ENCODE measurements at regions not wholly inside any gene's neighbourhood (a gene's known extent, or its start where the extent isn't known, plus 50 kb on each side); places are given as distances from the start of the nearest gene placed in this dataset.
A peak's percentile ranks its signal among the peaks of the same experiment; 100 is the strongest.

DNA sequence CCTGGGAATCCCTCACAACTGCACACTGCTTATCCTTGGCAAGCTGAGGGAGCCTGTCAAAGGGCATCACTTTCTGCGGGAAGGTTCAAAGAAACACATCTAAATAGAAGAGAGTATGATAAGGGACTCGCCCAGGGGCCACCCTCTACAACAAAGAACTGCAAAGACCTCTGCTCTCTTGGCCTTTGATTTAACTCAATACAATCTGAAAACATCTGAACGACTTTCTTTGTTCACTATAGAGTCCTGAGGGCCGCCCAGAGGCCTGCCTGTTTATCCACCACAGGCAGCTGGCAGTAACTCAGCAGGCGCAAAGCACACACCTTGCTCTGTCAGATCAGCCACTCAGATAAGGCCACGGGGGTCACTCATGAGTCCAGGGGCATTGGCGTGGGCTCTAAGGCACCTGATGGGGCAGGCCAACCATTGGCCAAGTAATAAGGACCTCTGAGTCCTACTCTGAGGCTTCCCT, 139.3 kb downstream of the UNC5CL start (continued):
- TF ChIP-seq, protein P1, sequence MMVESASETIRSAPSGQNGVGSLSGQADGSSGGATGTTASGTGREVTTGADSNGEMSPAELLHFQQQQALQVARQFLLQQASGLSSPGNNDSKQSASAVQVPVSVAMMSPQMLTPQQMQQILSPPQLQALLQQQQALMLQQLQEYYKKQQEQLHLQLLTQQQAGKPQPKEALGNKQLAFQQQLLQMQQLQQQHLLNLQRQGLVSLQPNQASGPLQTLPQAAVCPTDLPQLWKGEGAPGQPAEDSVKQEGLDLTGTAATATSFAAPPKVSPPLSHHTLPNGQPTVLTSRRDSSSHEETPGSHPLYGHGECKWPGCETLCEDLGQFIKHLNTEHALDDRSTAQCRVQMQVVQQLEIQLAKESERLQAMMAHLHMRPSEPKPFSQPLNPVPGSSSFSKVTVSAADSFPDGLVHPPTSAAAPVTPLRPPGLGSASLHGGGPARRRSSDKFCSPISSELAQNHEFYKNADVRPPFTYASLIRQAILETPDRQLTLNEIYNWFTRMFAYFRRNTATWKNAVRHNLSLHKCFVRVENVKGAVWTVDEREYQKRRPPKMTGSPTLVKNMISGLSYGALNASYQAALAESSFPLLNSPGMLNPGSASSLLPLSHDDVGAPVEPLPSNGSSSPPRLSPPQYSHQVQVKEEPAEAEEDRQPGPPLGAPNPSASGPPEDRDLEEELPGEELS (CRISPR knock-in tag; IDR thresholded peaks at IDR 0.05): peak; percentile 89
- TF ChIP-seq ZFX (CRISPR knock-in tag; IDR thresholded peaks at IDR 0.05; ENCODE audit: low read depth) (peak; percentile 80), ZFP41 (CRISPR knock-in tag; IDR thresholded peaks at IDR 0.05; ENCODE audit: borderline replicate concordance) (no peak), FOXJ3 (CRISPR knock-in tag; IDR thresholded peaks at IDR 0.05; ENCODE audit: borderline replicate concordance) (peak; percentile 87), TARDBP (CRISPR knock-in tag; IDR thresholded peaks at IDR 0.05) (peak; percentile 62; the same call in 1 of the 2 replicates), FIP1L1 (IDR thresholded peaks at IDR 0.05; ENCODE audit: borderline replicate concordance, insufficient read depth, low read depth, low read length) (0 out of 2 replicates have a peak, but pooled peaks have one; percentile 68), ZNF232 (CRISPR knock-in tag; IDR thresholded peaks at IDR 0.05; ENCODE audit: borderline replicate concordance) (no peak), ZNF230 (CRISPR knock-in tag; IDR thresholded peaks at IDR 0.05) (0 out of 2 replicates have a peak, but pooled peaks have one; percentile 57), NFIC (IDR thresholded peaks at IDR 0.05; ENCODE audit: low read length) (peak; percentile 72; the same call in 1 of the 2 replicates), ZNF256 (CRISPR knock-in tag; conservative IDR thresholded peaks at IDR 0.05) (no peak), ZNF788 (CRISPR knock-in tag; IDR thresholded peaks at IDR 0.05; ENCODE audit: borderline replicate concordance) (peak; percentile 78; the same call in 1 of the 2 replicates), ZNF644 (CRISPR knock-in tag; IDR thresholded peaks at IDR 0.05; ENCODE audit: low read depth) (peak; percentile 78), PITX1 (CRISPR knock-in tag; IDR thresholded peaks at IDR 0.05) (peak; percentile 50; the same call in 1 of the 2 replicates)
- TF ChIP-seq, protein P2, sequence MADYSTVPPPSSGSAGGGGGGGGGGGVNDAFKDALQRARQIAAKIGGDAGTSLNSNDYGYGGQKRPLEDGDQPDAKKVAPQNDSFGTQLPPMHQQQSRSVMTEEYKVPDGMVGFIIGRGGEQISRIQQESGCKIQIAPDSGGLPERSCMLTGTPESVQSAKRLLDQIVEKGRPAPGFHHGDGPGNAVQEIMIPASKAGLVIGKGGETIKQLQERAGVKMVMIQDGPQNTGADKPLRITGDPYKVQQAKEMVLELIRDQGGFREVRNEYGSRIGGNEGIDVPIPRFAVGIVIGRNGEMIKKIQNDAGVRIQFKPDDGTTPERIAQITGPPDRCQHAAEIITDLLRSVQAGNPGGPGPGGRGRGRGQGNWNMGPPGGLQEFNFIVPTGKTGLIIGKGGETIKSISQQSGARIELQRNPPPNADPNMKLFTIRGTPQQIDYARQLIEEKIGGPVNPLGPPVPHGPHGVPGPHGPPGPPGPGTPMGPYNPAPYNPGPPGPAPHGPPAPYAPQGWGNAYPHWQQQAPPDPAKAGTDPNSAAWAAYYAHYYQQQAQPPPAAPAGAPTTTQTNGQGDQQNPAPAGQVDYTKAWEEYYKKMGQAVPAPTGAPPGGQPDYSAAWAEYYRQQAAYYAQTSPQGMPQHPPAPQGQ (CRISPR knock-in tag; IDR thresholded peaks at IDR 0.05; ENCODE audit: borderline replicate concordance): no peak
- TF ChIP-seq, protein P3, sequence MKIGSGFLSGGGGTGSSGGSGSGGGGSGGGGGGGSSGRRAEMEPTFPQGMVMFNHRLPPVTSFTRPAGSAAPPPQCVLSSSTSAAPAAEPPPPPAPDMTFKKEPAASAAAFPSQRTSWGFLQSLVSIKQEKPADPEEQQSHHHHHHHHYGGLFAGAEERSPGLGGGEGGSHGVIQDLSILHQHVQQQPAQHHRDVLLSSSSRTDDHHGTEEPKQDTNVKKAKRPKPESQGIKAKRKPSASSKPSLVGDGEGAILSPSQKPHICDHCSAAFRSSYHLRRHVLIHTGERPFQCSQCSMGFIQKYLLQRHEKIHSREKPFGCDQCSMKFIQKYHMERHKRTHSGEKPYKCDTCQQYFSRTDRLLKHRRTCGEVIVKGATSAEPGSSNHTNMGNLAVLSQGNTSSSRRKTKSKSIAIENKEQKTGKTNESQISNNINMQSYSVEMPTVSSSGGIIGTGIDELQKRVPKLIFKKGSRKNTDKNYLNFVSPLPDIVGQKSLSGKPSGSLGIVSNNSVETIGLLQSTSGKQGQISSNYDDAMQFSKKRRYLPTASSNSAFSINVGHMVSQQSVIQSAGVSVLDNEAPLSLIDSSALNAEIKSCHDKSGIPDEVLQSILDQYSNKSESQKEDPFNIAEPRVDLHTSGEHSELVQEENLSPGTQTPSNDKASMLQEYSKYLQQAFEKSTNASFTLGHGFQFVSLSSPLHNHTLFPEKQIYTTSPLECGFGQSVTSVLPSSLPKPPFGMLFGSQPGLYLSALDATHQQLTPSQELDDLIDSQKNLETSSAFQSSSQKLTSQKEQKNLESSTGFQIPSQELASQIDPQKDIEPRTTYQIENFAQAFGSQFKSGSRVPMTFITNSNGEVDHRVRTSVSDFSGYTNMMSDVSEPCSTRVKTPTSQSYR (CRISPR knock-in tag; IDR thresholded peaks at IDR 0.05; ENCODE audit: borderline replicate concordance): 0 out of 2 replicates have a peak, but pooled peaks have one; percentile 22
- TF ChIP-seq, protein P4, sequence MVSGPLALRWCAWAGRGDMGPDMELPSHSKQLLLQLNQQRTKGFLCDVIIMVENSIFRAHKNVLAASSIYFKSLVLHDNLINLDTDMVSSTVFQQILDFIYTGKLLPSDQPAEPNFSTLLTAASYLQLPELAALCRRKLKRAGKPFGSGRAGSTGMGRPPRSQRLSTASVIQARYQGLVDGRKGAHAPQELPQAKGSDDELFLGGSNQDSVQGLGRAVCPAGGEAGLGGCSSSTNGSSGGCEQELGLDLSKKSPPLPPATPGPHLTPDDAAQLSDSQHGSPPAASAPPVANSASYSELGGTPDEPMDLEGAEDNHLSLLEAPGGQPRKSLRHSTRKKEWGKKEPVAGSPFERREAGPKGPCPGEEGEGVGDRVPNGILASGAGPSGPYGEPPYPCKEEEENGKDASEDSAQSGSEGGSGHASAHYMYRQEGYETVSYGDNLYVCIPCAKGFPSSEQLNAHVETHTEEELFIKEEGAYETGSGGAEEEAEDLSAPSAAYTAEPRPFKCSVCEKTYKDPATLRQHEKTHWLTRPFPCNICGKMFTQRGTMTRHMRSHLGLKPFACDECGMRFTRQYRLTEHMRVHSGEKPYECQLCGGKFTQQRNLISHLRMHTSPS (CRISPR knock-in tag; IDR thresholded peaks at IDR 0.05; ENCODE audit: low read depth): peak; percentile 70
- TF ChIP-seq, protein P5, sequence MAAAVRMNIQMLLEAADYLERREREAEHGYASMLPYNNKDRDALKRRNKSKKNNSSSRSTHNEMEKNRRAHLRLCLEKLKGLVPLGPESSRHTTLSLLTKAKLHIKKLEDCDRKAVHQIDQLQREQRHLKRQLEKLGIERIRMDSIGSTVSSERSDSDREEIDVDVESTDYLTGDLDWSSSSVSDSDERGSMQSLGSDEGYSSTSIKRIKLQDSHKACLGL (CRISPR knock-in tag; IDR thresholded peaks at IDR 0.05): no peak
- TF ChIP-seq, protein P6, sequence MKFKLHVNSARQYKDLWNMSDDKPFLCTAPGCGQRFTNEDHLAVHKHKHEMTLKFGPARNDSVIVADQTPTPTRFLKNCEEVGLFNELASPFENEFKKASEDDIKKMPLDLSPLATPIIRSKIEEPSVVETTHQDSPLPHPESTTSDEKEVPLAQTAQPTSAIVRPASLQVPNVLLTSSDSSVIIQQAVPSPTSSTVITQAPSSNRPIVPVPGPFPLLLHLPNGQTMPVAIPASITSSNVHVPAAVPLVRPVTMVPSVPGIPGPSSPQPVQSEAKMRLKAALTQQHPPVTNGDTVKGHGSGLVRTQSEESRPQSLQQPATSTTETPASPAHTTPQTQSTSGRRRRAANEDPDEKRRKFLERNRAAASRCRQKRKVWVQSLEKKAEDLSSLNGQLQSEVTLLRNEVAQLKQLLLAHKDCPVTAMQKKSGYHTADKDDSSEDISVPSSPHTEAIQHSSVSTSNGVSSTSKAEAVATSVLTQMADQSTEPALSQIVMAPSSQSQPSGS (CRISPR knock-in tag; IDR thresholded peaks at IDR 0.05): peak; percentile 69; the same call in 1 of the 2 replicates
